SK-N-SH (cell line): ENCODE measurements at regions not wholly inside any gene's neighbourhood (a gene's known extent, or its start where the extent isn't known, plus 50 kb on each side); places are given as distances from the start of the nearest gene placed in this dataset.

Source experiments
- CTCF ChIA-PET: fragments of 300-600, 350-600 bp; formaldehyde crosslinking; extraction: SDS; loops from one replicate; lab custom pipeline; 2021; lab: Yijun Ruan, JAX
- POLR2A ChIA-PET: fragments of 350-600 bp; sonication (Branson Sonifier 250); formaldehyde crosslinking; extraction: SDS; loops from one replicate; lab custom pipeline; 2020; ENCODE audit warnings: antibody characterized with exemption, inconsistent platforms; lab: Yijun Ruan, JAX
- DNase-seq: peaks from one replicate; pipeline ENCODE4 v3.0.0; 2012
- H2AFZ ChIP-seq: fragments of 200-600 bp; sonication (generic); 2 replicates; pipeline ENCODE4 v1.8.1; 2016; ENCODE audit warnings: antibody characterized with exemption, mild to moderate bottlenecking, low read depth
- H3F3A ChIP-seq: fragments of 200-600 bp; sonication (generic); replicated peaks from 2 replicates; pipeline ENCODE3; 2016; ENCODE audit warnings: antibody characterized with exemption, mild to moderate bottlenecking; ENCODE audit not compliant: insufficient read depth
- H3K27ac ChIP-seq, 2 experiments: fragments of 200-500 bp in 1 of 2; fragments of 200-600 bp in 1 of 2; sonication (Bioruptor generic) in 1 of 2; sonication (generic), shearing (Covaris generic) in 1 of 2; 2 replicates each; pipeline versions ENCODE4 v1.5.1 to v1.6.1; 2014 to 2016; ENCODE audit warnings: low read depth in 2 of 2, inconsistent platforms in 1 of 2, low read length in 1 of 2, mild to moderate bottlenecking in 1 of 2, mixed read lengths in 1 of 2
- H3K27me3 ChIP-seq: fragments of 200-600 bp; sonication (generic), shearing (Covaris generic); 2 replicates; pipeline ENCODE4 v1.6.1; 2016; ENCODE audit warnings: mixed run types; ENCODE audit not compliant: insufficient read depth
- H3K36me3 ChIP-seq, 2 experiments: fragments of 200-500 bp in 1 of 2; fragments of 200-600 bp in 1 of 2; sonication (Bioruptor generic) in 1 of 2; sonication (generic) in 1 of 2; replicated peaks in 1 of 2; 2 replicates each; pipeline versions ENCODE3 to v1.5.1; 2014 to 2016; ENCODE audit warnings: low read length in 1 of 2, mild to moderate bottlenecking in 1 of 2; ENCODE audit not compliant: insufficient read depth in 2 of 2, control insufficient read depth in 1 of 2
- H3K4me1 ChIP-seq, 2 experiments: fragments of 200-500 bp in 1 of 2; fragments of 200-600 bp in 1 of 2; sonication (Bioruptor generic) in 1 of 2; sonication (generic), shearing (Covaris generic) in 1 of 2; 2 replicates each; pipeline versions ENCODE4 v1.5.1 to v1.6.1; 2014 to 2016; ENCODE audit warnings: low read depth in 1 of 2, low read length in 1 of 2, mixed run types in 1 of 2; ENCODE audit not compliant: insufficient read depth in 2 of 2, control insufficient read depth in 1 of 2
- H3K4me2 ChIP-seq: fragments of 200-600 bp; sonication (generic), shearing (Covaris generic); 2 replicates; pipeline ENCODE4 v1.6.1; 2017; ENCODE audit warnings: mixed run types
- H3K4me3 ChIP-seq, 2 experiments: fragments of 200-500 bp in 1 of 2; fragments of 200-600 bp in 1 of 2; sonication (Bioruptor generic) in 1 of 2; sonication (generic), shearing (Covaris generic) in 1 of 2; 2 replicates each; pipeline versions ENCODE4 v1.5.1 to v1.8.1; 2014 to 2016; ENCODE audit warnings: low read depth in 2 of 2, inconsistent platforms in 1 of 2, low read length in 1 of 2, mild to moderate bottlenecking in 1 of 2, mixed read lengths in 1 of 2, moderate library complexity in 1 of 2
- H3K79me2 ChIP-seq: fragments of 200-600 bp; sonication (generic); 2 replicates; pipeline ENCODE4 v1.8.1; 2017; ENCODE audit warnings: mild to moderate bottlenecking; ENCODE audit not compliant: insufficient read depth
- H3K9ac ChIP-seq: fragments of 200-600 bp; sonication (generic); 2 replicates; pipeline ENCODE4 v1.6.1; 2017; ENCODE audit warnings: mixed run types
- H3K9me2 ChIP-seq: fragments of 200-600 bp; sonication (generic); 2 replicates; pipeline ENCODE4 v1.6.1; 2017; ENCODE audit warnings: mixed run types
- H3K9me3 ChIP-seq: fragments of 200-600 bp; sonication (generic); 2 replicates; pipeline ENCODE4 v1.6.1; 2017; ENCODE audit warnings: mixed run types, mild to moderate bottlenecking, moderate library complexity
- H4K20me1 ChIP-seq: fragments of 200-600 bp; sonication (generic); 2 replicates; pipeline ENCODE4 v1.6.1; 2017; ENCODE audit warnings: mild to moderate bottlenecking, mixed run types; ENCODE audit not compliant: insufficient read depth
- CHD2 ChIP-seq: fragments of 150-350 bp; IDR thresholded peaks from 2 replicates; pipeline ENCODE4 v1.6.1; 2018; ENCODE audit warnings: low read length; ENCODE audit not compliant: partially characterized antibody
- CTCF ChIP-seq: fragments of 200-600 bp; sonication (generic); IDR thresholded peaks from 2 replicates; pipeline ENCODE4 v1.6.1; 2017; ENCODE audit warnings: antibody characterized with exemption, mild to moderate bottlenecking, moderate library complexity
- EZH2phosphoT487 ChIP-seq: fragments of 200-600 bp; sonication (generic); IDR thresholded peaks from 2 replicates; pipeline ENCODE4 v1.6.1; 2017; ENCODE audit warnings: low read depth, mixed run types, mild to moderate bottlenecking, antibody characterized with exemption, moderate library complexity, borderline replicate concordance
- GABPA ChIP-seq: IDR thresholded peaks from 2 replicates; pipeline ENCODE4 v1.4.0; 2012; ENCODE audit warnings: low read depth, mild to moderate bottlenecking
- IRF3 ChIP-seq: fragments of 150-350 bp; IDR thresholded peaks from 2 replicates; pipeline ENCODE4 v1.6.1; 2016; ENCODE audit warnings: mild to moderate bottlenecking, low read depth, low read length
- MXI1 ChIP-seq: IDR thresholded peaks from 2 replicates; pipeline ENCODE4 v1.6.1; 2012; ENCODE audit warnings: mild to moderate bottlenecking, low read depth, low read length, improper control_type of control experiment
- NRF1 ChIP-seq: IDR thresholded peaks from 2 replicates; pipeline ENCODE4 v1.6.1; 2012; ENCODE audit warnings: low read depth, mild to moderate bottlenecking, low read length
- PBX3 ChIP-seq: IDR thresholded peaks from 2 replicates; pipeline ENCODE4; 2012
- RAD21 ChIP-seq: IDR thresholded peaks from 2 replicates; pipeline ENCODE4 v1.6.1; 2012; ENCODE audit warnings: mild to moderate bottlenecking, low read length
- REST ChIP-seq: IDR thresholded peaks from 2 replicates; pipeline ENCODE4 v1.6.1; 2012; ENCODE audit warnings: mild to moderate bottlenecking, low read depth, low read length, moderate library complexity
- RFX5 ChIP-seq: IDR thresholded peaks from 2 replicates; pipeline ENCODE4 v1.6.1; 2012; ENCODE audit warnings: mild to moderate bottlenecking, improper control_type of control experiment, low read length
- SMC3 ChIP-seq: IDR thresholded peaks from 2 replicates; pipeline ENCODE4 v1.6.1; 2012; ENCODE audit warnings: low read depth, low read length, improper control_type of control experiment
- TEAD4 ChIP-seq: IDR thresholded peaks from 2 replicates; pipeline ENCODE4 v1.4.0; 2012; ENCODE audit warnings: mild to moderate bottlenecking, borderline replicate concordance; ENCODE audit not compliant: insufficient read depth
- WGBS: methylation state at CpG from one replicate; pipeline ENCODE4 v1.1.6; 2017; ENCODE audit warnings: low lambda C conversion rate; 5-methylcytosine and 5-hydroxymethylcytosine counted together
- TF ChIP-seq, protein P1 (sequence below): IDR thresholded peaks from 2 replicates; pipeline ENCODE4 v1.4.0; 2012; ENCODE audit warnings: low read depth, borderline replicate concordance
- TF ChIP-seq, protein P2 (sequence below): IDR thresholded peaks from 2 replicates; pipeline ENCODE4 v1.4.0; 2012; ENCODE audit warnings: low read depth

DNA sequence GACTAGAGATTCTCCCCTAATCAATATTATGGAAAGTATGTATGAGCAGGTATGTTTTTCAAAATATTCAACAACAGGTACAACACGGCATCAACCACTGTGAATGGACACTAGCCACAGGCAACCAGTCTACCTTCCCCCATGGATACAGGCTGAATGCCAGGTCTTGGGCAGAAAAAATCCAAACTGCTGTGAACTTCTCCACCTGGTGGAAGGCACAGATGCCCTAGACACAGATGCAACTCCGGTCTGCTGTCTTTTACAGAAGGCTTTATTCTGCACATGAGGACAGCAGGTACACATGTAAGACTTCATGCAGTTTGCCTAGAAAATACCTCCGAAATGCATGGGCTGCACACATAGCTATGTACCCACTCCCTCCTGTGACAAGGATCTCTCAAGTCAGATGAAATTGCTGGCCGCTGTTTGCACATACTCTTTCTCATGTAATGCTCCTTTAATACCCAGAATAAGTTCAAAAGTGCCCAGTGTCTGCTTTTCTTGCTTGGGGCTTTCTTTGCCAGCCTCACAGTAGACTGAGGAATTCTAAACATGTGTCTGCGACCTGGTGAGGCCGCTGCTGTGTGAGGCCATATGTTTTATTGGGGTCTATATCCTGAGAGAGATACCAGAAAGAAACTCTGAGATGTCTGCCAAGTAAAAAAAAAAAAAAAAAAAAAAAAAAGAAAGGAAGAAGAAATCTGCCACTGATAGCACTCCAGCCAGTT lies 325.9 kb downstream of the FOXO1 start:
- Histone ChIP-seq H3K9me2 (no peaks in the 10 kb centered on the region), H3K27ac (peak overlapping the region in 1 of 2 experiments; percentile 61; a peak in 2 of 4 replicates)
- TF ChIP-seq PBX3 (no peak), RAD21 (0 out of 2 replicates have a peak, but pooled peaks have one; percentile 7)
- TF ChIP-seq, all 33 proteins: peak for 1
- no peak overlapping the region for H3K9ac ChIP-seq
- H3F3A ChIP-seq, result no peaks in the 10 kb centered on the region
- CTCF ChIA-PET, result interaction anchor here (0.6 to 0.9 kb wide), 2 partner anchors 13 to 29 kb away, joined by 3 to 4 read pairs; no protein-coding TSS in a partner anchor
- WGBS, result 48% methylated on average over 6 of the region's 6 CpGs
- H3K4me2 ChIP-seq, result no peak overlapping the region
- no peak overlapping the region for H3K4me3 ChIP-seq
- POLR2A ChIA-PET, result no interaction called here
- peaks cover 0 to 7% of the 10 kb centered on the region in 2 experiments; a peak in 1 of 4 replicates for H3K4me1 ChIP-seq
- H4K20me1 ChIP-seq, result no peaks in the 10 kb centered on the region
- H3K79me2 ChIP-seq, result no peaks in the 10 kb centered on the region
- H3K36me3 ChIP-seq, result no peaks in the 10 kb centered on the region
- H2AFZ ChIP-seq, result no peak overlapping the region
- H3K9me3 ChIP-seq, result no peaks in the 10 kb centered on the region
- H3K27me3 ChIP-seq, result no peaks in the 10 kb centered on the region
- DNase-seq, result no peak

GRCh38 chr13:40341096-40341471 lies 325.4 kb downstream of the FOXO1 start:
- H3K4me2 ChIP-seq, result no peak overlapping the region
- WGBS, result 81% methylated on average over 1 of the region's 1 CpG
- TF ChIP-seq, protein P1, sequence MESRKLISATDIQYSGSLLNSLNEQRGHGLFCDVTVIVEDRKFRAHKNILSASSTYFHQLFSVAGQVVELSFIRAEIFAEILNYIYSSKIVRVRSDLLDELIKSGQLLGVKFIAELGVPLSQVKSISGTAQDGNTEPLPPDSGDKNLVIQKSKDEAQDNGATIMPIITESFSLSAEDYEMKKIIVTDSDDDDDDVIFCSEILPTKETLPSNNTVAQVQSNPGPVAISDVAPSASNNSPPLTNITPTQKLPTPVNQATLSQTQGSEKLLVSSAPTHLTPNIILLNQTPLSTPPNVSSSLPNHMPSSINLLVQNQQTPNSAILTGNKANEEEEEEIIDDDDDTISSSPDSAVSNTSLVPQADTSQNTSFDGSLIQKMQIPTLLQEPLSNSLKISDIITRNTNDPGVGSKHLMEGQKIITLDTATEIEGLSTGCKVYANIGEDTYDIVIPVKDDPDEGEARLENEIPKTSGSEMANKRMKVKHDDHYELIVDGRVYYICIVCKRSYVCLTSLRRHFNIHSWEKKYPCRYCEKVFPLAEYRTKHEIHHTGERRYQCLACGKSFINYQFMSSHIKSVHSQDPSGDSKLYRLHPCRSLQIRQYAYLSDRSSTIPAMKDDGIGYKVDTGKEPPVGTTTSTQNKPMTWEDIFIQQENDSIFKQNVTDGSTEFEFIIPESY, result no peak
- TF ChIP-seq TEAD4 (no peak), MXI1 (no peak), EZH2phosphoT487 (no peak), IRF3 (no peak), CHD2 (no peak), RFX5 (no peak), SMC3 (no peak), GABPA (no peak), CTCF (no peak), NRF1 (no peak), REST (no peak)
- TF ChIP-seq, protein P2, sequence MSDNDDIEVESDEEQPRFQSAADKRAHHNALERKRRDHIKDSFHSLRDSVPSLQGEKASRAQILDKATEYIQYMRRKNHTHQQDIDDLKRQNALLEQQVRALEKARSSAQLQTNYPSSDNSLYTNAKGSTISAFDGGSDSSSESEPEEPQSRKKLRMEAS, result no peak

More at GRCh38 chr13:40341096-40341471, 325.4 kb downstream of the FOXO1 start:
- Histone ChIP-seq H2AFZ (no peak overlapping the region), H3K9ac (no peak overlapping the region), H3K4me1 (peaks cover 0 to 7% of the 10 kb centered on the region in 2 experiments; a peak in 1 of 4 replicates), H3K4me3 (no peak overlapping the region), H3K79me2 (no peaks in the 10 kb centered on the region), H3K9me2 (no peaks in the 10 kb centered on the region), H3K36me3 (no peaks in the 10 kb centered on the region), H4K20me1 (no peaks in the 10 kb centered on the region), H3K9me3 (no peaks in the 10 kb centered on the region), H3K27ac (peak overlapping the region in 1 of 2 experiments; percentile 61; a peak in 1 of 4 replicates), H3F3A (no peaks in the 10 kb centered on the region), H3K27me3 (no peaks in the 10 kb centered on the region)
- DNase-seq, result no peak
- CTCF ChIA-PET, result interaction anchor here (0.6 to 0.9 kb wide), 2 partner anchors 12 to 28 kb away, joined by 3 to 4 read pairs; no protein-coding TSS in a partner anchor
- POLR2A ChIA-PET, result no interaction called here
